ENCODE measurements at regions not wholly inside any gene's neighbourhood (a gene's known extent, or its start where the extent isn't known, plus 50 kb on each side); places are given as distances from the start of the nearest gene placed in this dataset.

DNA sequence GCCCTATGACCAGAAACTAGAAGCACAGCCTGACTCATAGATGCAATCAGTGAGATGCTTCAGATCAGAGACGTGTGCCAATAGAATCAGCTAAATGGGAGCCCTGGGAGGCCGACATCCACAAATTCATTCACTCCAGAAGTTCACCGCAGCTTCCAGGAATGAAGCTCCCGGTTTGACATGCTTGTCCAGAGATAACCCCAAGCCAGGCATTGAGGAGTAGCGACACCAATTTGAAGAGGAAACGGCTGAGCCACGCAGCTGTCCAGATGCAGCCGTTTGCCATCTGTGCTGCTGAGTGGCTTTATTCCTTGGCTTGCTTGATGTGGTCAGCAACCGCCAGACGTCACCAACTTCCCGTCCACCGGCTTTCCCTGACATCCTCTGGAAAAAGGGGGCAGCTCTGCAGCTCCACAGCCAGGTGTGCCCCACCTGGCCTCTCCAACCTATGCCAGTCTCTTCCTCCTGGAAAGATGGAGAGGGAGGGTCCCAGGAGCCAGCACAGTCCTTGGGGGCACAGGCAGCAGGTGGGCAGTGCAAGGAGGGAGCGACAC, 123.9 kb upstream of the OPCML start:
- no peaks in the 10 kb centered on the region for H3K9me3 ChIP-seq
- DNase-seq, result no peak
- H3K27ac ChIP-seq, result no peak overlapping the region
- H3K4me3 ChIP-seq, result no peak overlapping the region
- no peaks in the 10 kb centered on the region for H3K4me1 ChIP-seq
- no peaks in the 10 kb centered on the region for H3K27me3 ChIP-seq
- no peak for TF ChIP-seq POLR2A (IDR thresholded peaks at IDR 0.05)
- TF ChIP-seq, protein P1, sequence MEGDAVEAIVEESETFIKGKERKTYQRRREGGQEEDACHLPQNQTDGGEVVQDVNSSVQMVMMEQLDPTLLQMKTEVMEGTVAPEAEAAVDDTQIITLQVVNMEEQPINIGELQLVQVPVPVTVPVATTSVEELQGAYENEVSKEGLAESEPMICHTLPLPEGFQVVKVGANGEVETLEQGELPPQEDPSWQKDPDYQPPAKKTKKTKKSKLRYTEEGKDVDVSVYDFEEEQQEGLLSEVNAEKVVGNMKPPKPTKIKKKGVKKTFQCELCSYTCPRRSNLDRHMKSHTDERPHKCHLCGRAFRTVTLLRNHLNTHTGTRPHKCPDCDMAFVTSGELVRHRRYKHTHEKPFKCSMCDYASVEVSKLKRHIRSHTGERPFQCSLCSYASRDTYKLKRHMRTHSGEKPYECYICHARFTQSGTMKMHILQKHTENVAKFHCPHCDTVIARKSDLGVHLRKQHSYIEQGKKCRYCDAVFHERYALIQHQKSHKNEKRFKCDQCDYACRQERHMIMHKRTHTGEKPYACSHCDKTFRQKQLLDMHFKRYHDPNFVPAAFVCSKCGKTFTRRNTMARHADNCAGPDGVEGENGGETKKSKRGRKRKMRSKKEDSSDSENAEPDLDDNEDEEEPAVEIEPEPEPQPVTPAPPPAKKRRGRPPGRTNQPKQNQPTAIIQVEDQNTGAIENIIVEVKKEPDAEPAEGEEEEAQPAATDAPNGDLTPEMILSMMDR (IDR thresholded peaks at IDR 0.05), result no peak
- no peaks in the 10 kb centered on the region for H3K36me3 ChIP-seq

DNA sequence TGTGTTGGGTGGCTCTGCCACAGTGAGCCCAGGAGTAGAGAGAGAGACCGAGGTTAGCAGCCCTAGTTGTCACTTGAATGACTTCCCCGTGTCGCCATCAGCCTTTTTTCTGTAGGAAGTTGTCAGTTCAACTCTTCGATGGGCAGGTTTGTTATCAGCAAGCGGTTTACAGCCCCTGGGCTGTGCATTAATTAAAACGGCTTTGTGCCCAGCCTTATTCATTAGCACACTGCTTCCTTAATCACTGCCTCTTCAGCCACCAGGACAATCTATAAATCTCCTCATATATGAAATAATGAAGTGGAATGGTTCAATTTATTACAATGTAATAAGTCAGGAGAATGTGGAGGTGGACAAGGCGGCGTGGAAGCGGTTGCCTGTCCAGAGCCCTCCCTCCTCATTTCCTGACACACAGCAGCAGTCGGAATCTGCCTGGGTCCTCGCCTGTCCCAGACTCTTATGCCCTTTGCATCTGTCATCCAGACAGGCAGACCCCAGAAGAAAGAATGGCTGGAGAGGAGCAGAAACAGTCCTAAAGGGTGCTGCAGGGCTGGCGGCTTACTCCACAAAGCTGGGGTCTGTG, 122.4 kb upstream of the OPCML start:
- no peaks in the 10 kb centered on the region for H3K36me3 ChIP-seq
- H3K27me3 ChIP-seq, result no peaks in the 10 kb centered on the region
- no peak overlapping the region for H3K4me3 ChIP-seq
- H3K9me3 ChIP-seq, result no peaks in the 10 kb centered on the region
- TF ChIP-seq, protein P1 (IDR thresholded peaks at IDR 0.05), result no peak
- no peak for TF ChIP-seq POLR2A (IDR thresholded peaks at IDR 0.05)
- H3K4me1 ChIP-seq, result no peaks in the 10 kb centered on the region
- no peak overlapping the region for H3K27ac ChIP-seq
- DNase-seq, result no peak

DNA sequence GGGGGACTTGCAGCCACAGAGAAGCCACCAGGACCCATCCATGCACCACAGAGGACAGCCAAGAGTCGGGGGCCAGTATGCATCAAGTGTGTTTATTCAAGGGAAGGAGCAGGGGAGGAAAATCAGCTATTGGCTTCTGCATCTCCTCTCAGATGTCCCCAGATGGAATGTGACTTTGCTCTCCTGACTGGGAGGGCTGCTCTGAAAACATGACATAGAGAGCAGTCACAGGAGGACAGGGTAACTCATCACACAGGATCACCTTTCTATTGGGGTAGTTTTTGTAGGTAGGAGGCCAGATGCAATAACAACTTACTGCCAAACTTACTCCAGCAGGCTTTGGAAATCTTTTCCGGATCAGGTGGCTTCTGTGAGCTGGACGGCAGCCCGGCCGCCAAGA, 121.0 kb upstream of the OPCML start:
- Histone ChIP-seq H3K4me1 (no peaks in the 10 kb centered on the region), H3K4me3 (no peak overlapping the region), H3K9me3 (no peaks in the 10 kb centered on the region), H3K36me3 (no peaks in the 10 kb centered on the region), H3K27me3 (no peaks in the 10 kb centered on the region), H3K27ac (no peak overlapping the region)
- DNase-seq, result no peak
- TF ChIP-seq POLR2A (IDR thresholded peaks at IDR 0.05), result no peak
- TF ChIP-seq, protein P1 (IDR thresholded peaks at IDR 0.05), result no peak

GRCh38 chr11:133650082-133650481, 117.8 kb upstream of the OPCML start:
- TF ChIP-seq POLR2A (IDR thresholded peaks at IDR 0.05), result no peak
- TF ChIP-seq, protein P1 (IDR thresholded peaks at IDR 0.05), result no peak
- H3K4me1 ChIP-seq, result no peaks in the 10 kb centered on the region
- H3K9me3 ChIP-seq, result no peaks in the 10 kb centered on the region
- no peaks in the 10 kb centered on the region for H3K36me3 ChIP-seq
- H3K4me3 ChIP-seq, result no peak overlapping the region
- no peak overlapping the region for H3K27ac ChIP-seq
- H3K27me3 ChIP-seq, result no peaks in the 10 kb centered on the region
- no peak for DNase-seq

DNA sequence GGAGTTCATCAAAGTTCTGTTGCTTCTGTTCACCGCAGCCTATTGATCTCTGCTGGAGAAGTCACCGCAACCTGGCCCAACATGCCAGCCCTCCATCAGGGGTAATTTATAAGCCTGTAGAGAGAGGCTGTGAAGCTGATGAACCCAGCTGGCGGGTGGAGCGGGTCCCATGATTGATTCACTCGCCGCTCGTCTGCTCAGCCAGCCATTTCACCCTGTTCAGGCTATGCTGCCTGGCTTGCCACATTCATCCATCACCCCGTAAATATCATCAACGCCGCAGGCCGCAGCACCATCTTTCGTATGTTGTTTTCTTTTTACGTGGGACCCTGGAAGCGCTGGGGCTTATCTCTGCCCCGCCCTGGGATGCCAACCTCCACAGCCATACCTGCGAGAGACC, 116.7 kb upstream of the OPCML start:
- TF ChIP-seq POLR2A (IDR thresholded peaks at IDR 0.05), result no peak
- TF ChIP-seq, protein P1 (IDR thresholded peaks at IDR 0.05), result no peak
- Histone ChIP-seq H3K27ac (no peak overlapping the region), H3K9me3 (no peaks in the 10 kb centered on the region), H3K4me3 (no peak overlapping the region), H3K36me3 (no peaks in the 10 kb centered on the region), H3K27me3 (no peaks in the 10 kb centered on the region), H3K4me1 (no peaks in the 10 kb centered on the region)
- no peak for DNase-seq

DNA sequence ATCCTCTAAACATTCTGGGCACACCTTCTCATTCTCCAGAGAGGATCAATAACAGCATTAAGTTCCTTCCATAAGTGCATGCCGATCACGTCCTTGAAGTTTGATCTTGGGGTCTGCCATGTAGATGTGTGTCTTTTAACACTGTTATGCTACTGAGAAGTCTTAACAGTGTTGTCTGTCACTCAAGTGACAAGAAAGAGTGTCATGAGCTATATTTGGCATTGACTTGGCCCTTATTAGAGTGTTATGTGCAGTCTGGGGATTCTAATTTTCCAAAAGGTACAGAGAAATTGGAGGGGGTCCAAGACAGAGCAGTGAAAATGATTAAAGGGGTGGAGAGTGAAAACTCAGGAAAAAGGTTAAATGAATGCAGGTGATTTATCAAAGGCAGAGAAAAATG, 107.1 kb upstream of the OPCML start:
- no peak overlapping the region for H3K27ac ChIP-seq
- H3K27me3 ChIP-seq, result no peaks in the 10 kb centered on the region
- no peaks in the 10 kb centered on the region for H3K4me1 ChIP-seq
- no peak overlapping the region for H3K4me3 ChIP-seq
- H3K9me3 ChIP-seq, result no peaks in the 10 kb centered on the region
- no peak for TF ChIP-seq POLR2A (IDR thresholded peaks at IDR 0.05)
- TF ChIP-seq, protein P1 (IDR thresholded peaks at IDR 0.05), result no peak
- DNase-seq, result no peak
- H3K36me3 ChIP-seq, result no peaks in the 10 kb centered on the region
